ENCODE measurements at regions not wholly inside any gene's neighbourhood (a gene's known extent, or its start where the extent isn't known, plus 50 kb on each side); places are given as distances from the start of the nearest gene placed in this dataset.

DNA sequence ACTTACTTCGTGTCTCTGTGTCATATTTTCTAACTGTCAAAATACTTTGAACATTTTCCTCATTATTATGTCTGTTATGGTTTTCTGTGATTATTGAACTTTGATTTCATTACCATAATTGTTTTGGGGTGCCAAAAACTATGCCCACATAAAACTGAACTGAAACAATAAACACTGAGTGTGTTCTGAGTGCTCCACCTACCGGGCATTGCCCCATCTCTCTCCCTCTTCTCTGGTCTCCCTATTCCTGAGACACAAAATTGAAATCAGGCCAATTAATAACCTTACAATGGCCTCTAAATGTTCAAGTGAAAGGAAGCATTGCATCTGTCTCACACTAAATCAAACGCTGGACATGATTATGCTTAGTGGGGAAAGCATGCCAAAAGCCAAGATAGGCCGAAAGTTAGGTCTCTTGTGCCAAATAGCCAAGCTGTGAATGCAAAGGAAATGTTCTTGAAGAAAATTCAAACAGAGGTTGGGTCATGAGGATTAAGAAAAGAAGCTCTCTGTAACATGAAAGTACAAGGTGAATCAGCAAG, 972.3 kb downstream of the PCDH7 start:
- TF ChIP-seq, protein P1, sequence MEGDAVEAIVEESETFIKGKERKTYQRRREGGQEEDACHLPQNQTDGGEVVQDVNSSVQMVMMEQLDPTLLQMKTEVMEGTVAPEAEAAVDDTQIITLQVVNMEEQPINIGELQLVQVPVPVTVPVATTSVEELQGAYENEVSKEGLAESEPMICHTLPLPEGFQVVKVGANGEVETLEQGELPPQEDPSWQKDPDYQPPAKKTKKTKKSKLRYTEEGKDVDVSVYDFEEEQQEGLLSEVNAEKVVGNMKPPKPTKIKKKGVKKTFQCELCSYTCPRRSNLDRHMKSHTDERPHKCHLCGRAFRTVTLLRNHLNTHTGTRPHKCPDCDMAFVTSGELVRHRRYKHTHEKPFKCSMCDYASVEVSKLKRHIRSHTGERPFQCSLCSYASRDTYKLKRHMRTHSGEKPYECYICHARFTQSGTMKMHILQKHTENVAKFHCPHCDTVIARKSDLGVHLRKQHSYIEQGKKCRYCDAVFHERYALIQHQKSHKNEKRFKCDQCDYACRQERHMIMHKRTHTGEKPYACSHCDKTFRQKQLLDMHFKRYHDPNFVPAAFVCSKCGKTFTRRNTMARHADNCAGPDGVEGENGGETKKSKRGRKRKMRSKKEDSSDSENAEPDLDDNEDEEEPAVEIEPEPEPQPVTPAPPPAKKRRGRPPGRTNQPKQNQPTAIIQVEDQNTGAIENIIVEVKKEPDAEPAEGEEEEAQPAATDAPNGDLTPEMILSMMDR (IDR thresholded peaks at IDR 0.05; ENCODE audit: control extremely low read depth in 1 of 3, insufficient read depth in 1 of 3, low read depth in 1 of 3, low read length in 3 of 3): no peak
- no peak for TF ChIP-seq RFX5 (IDR thresholded peaks at IDR 0.05; ENCODE audit: borderline replicate concordance, low read depth, low read length)
- no peak for TF ChIP-seq GABPA (IDR thresholded peaks at IDR 0.05; ENCODE audit: borderline replicate concordance, insufficient read depth, low read length)
- no peak for TF ChIP-seq SIN3A (conservative IDR thresholded peaks at IDR 0.05 in 1 of 2, IDR thresholded peaks at IDR 0.05 in 1 of 2; ENCODE audit: low read depth in 1 of 2, low read length in 2 of 2)
- TF ChIP-seq POLR2A (IDR thresholded peaks at IDR 0.05; ENCODE audit: control extremely low read depth in 1 of 2, low read depth in 2 of 2, low read length in 2 of 2): no peak
- no peak for TF ChIP-seq POLR2AphosphoS5 (IDR thresholded peaks at IDR 0.05; ENCODE audit: low read depth, low read length)
- TF ChIP-seq SUZ12 (IDR thresholded peaks at IDR 0.05; ENCODE audit: low read length): no peak
- no peak for TF ChIP-seq TCF12 (IDR thresholded peaks at IDR 0.05; ENCODE audit: low read depth, low read length)
- no peak for TF ChIP-seq POU5F1 (IDR thresholded peaks at IDR 0.05; ENCODE audit: low read depth, low read length)
- no peak for TF ChIP-seq NRF1 (IDR thresholded peaks at IDR 0.05; ENCODE audit: low read depth, low read length)
- no peak for TF ChIP-seq TAF1 (IDR thresholded peaks at IDR 0.05; ENCODE audit: low read depth, low read length)
- no peak for TF ChIP-seq CREB1 (IDR thresholded peaks at IDR 0.05)
- TF ChIP-seq, protein P2, sequence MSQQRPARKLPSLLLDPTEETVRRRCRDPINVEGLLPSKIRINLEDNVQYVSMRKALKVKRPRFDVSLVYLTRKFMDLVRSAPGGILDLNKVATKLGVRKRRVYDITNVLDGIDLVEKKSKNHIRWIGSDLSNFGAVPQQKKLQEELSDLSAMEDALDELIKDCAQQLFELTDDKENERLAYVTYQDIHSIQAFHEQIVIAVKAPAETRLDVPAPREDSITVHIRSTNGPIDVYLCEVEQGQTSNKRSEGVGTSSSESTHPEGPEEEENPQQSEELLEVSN (IDR thresholded peaks at IDR 0.05): no peak
